GM12874 (cell line): ENCODE measurements at regions not wholly inside any gene's neighbourhood (a gene's known extent, or its start where the extent isn't known, plus 50 kb on each side); places are given as distances from the start of the nearest gene placed in this dataset.

Experiments used
- CTCF ChIP-seq: IDR thresholded peaks from 2 replicates; pipeline ENCODE4 v1.5.1; 2011; ENCODE audit warnings: low read depth, mild to moderate bottlenecking, control low read depth, low read length, moderate library complexity; ENCODE audit not compliant: insufficient read depth

GRCh38 chr4:123125477-123125876, 203.1 kb upstream of the NUDT6 start:
- TF ChIP-seq CTCF: no peak

- no peak for TF ChIP-seq CTCF
Measured at GRCh38 chr4:123127218-123127617, 204.8 kb upstream of the NUDT6 start.

GRCh38 chr4:123127875-123128274, 205.5 kb upstream of the NUDT6 start:
- TF ChIP-seq CTCF: no peak

GRCh38 chr4:123133397-123134050, 211.1 kb upstream of the NUDT6 start:
- no peak for TF ChIP-seq CTCF

- no peak for TF ChIP-seq CTCF
Measured at GRCh38 chr4:123144616-123145015, 222.2 kb upstream of the NUDT6 start.

- no peak for TF ChIP-seq CTCF
Measured at GRCh38 chr4:123158576-123158975, 236.2 kb upstream of the NUDT6 start.

- no peak for TF ChIP-seq CTCF
Measured at GRCh38 chr4:123159479-123159878, 237.1 kb upstream of the NUDT6 start.
